Epithelial cell of proximal tubule (primary cell): ENCODE measurements at regions not wholly inside any gene's neighbourhood (a gene's known extent, or its start where the extent isn't known, plus 50 kb on each side); places are given as distances from the start of the nearest gene placed in this dataset.

Experiments used
- DNase-seq: peaks from one replicate; pipeline ENCODE4 v3.0.0-alpha.2; 2011; ENCODE audit warnings: low read depth
- H3K4me3 ChIP-seq: 2 replicates; pipeline ENCODE4 v1.5.1; 2011; ENCODE audit warnings: low read depth, mild to moderate bottlenecking, low read length
- TF ChIP-seq, protein P1 (sequence below): conservative IDR thresholded peaks from 2 replicates; pipeline ENCODE4 v1.5.1; 2012; ENCODE audit warnings: low read depth, mild to moderate bottlenecking, low read length

DNA sequence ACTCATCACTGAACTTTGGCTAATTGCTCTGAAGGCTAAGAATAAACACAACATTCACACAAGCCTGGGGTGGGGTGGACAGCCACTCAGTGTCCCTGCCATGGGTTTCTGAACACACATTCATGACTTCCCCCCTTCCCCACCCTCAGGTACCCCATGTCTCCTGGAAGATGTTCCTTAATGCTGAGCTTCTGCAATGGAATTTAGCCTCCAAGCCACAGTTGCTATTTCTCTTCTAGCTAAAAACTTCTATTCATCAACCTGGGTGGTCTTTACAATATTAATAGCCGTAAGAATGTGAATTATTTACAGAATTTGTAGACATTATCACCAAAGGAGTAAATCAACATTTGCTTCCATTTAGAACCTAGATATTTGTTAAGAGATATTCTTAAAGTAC lies 175.1 kb downstream of the ACKR3 start:
- H3K4me3 ChIP-seq: no peak overlapping the region
- no peak for DNase-seq
- TF ChIP-seq, protein P1, sequence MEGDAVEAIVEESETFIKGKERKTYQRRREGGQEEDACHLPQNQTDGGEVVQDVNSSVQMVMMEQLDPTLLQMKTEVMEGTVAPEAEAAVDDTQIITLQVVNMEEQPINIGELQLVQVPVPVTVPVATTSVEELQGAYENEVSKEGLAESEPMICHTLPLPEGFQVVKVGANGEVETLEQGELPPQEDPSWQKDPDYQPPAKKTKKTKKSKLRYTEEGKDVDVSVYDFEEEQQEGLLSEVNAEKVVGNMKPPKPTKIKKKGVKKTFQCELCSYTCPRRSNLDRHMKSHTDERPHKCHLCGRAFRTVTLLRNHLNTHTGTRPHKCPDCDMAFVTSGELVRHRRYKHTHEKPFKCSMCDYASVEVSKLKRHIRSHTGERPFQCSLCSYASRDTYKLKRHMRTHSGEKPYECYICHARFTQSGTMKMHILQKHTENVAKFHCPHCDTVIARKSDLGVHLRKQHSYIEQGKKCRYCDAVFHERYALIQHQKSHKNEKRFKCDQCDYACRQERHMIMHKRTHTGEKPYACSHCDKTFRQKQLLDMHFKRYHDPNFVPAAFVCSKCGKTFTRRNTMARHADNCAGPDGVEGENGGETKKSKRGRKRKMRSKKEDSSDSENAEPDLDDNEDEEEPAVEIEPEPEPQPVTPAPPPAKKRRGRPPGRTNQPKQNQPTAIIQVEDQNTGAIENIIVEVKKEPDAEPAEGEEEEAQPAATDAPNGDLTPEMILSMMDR: no peak

DNA sequence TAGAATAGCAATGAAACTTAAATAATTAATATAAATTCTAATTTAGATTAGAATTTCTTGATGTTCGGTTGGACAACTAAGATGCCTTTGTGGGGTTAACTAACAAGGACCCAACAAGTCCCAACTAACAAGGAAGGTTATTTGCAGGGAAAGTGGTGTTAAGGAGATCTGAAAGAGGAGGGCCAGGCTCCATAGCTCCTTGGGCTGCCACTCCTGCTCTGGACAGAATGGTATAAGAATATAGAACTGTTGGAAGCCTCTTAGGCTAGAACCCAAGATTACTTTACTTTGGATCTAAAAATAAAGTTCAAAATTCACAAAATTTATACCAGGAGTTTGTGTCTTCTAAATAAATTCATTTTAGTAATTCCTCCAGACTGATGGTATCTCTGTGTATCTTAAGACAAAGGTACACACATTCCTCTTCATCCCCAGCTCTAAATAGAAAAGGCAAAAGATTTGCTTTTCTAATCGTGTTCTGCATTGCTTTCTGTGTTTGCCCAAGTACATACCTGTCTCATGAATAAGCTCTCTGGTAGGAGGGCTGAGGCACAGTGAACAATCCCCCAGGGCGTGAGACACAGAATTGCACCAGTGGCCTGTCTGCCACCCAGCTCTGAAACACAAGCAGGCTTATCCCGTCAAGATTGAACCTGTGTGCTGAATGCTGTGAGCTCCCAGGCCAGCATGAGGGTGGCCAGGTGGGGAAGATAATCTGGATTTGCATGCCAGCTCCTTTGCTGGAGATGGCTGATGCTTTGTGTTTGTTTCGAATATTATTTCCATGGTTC lies 176.0 kb downstream of the ACKR3 start:
- DNase-seq: no peak
- no peak overlapping the region for H3K4me3 ChIP-seq
- TF ChIP-seq, protein P1: no peak

DNA sequence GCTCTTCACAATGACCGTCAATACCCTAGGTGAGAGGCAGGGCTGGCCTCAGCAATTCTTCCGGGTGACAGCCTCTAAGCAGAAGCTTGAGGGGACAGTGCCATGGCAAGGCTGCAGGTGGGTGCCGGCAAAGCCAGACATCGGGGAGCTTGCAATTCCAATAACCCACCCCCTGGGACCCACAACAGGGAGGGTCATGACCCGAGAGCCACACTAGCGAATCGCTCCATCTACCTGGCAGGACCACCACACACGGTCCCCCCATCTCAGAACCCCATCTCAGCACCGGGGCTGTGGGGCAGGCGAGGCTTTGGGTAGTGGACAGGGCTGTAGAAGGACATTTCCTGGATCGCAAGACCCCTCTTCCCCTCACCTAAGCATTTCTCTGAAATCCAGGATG lies 177.2 kb downstream of the ACKR3 start:
- no peak for DNase-seq
- TF ChIP-seq, protein P1: no peak
- H3K4me3 ChIP-seq: no peak overlapping the region

DNA sequence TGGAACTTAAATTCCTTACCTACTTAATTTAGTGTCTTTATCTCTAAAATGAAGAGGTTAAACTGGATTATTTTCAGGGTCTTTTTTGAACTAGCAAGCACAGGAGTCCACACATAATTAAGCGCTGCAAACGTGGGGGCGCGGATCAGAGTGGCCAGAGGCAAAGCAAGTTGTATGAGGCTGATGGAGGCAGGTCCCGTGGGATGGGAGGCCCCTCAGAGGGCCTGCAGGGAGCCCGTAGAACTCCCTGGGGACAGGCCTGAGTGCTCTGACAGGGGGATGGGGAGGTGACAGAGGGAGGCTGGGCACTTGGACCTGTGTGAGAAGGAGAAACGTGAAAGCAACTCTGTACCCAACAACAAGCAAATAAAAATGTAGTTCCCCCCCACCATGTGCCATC lies 177.8 kb downstream of the ACKR3 start:
- DNase-seq: no peak
- H3K4me3 ChIP-seq: no peak overlapping the region
- TF ChIP-seq, protein P1: no peak

DNA sequence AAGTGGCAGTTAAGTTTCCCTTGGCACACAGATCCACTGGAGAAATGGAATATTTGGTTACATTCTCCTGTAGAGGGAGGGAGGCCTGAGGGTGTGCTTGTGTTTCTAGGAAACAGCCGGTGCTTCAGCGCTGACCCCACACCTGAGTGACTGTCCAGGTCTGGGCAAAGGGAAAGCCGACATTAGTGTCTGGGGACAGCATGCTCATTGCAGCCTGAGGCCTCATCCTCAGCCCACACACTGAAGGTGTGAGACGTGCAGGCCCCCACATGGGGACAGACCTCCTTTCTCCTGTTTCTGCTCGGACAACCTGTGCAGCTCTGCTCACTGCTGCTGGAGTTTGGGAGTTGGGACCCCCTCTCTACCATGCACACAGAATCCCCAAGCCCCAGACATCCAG lies 178.3 kb downstream of the ACKR3 start:
- no peak for DNase-seq
- no peak overlapping the region for H3K4me3 ChIP-seq
- TF ChIP-seq, protein P1: no peak

DNA sequence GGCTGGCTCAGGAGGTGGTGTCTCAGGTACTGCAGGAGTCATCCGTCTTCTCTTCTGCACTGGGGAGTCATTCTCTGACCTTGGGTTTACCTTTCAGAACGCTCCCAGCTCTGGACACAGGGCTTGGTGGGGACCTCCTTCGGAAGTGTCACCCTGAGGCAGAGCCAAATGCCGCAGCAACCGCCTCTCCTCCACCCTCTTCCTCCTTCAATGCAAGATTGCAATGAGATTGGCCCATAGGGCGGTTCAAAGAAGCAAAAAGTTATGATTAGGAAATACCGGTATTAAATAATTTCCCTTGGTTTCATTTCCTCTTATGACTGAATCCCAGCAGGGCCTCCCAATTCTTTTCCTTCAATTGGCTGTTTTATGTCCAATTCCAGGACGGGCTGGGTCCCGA lies 178.8 kb downstream of the ACKR3 start:
- H3K4me3 ChIP-seq: no peak overlapping the region
- TF ChIP-seq, protein P1: no peak
- no peak for DNase-seq

DNA sequence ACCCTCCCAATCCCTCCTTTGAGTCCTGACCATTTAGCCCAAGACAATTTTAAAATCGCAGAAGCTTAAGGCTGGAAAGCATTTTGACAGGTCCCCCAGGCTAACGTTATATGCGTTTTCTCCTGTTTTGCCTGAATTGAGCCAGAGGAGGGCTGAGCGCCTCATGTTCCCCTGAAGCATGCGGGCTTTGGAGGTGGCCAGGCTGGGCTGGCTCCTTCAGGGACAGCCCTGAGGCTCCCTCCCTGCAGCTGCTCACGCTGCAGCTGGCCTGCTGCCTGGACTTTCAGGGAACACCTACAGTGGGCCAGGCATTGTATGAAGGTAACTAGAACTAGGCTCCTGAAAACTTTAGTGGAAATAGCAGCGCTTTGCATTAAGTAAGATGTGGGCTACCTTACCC lies 179.2 kb downstream of the ACKR3 start:
- no peak for DNase-seq
- TF ChIP-seq, protein P1: no peak
- no peak overlapping the region for H3K4me3 ChIP-seq
